ENCODE measurements at regions not wholly inside any gene's neighbourhood (a gene's known extent, or its start where the extent isn't known, plus 50 kb on each side); places are given as distances from the start of the nearest gene placed in this dataset.

DNA sequence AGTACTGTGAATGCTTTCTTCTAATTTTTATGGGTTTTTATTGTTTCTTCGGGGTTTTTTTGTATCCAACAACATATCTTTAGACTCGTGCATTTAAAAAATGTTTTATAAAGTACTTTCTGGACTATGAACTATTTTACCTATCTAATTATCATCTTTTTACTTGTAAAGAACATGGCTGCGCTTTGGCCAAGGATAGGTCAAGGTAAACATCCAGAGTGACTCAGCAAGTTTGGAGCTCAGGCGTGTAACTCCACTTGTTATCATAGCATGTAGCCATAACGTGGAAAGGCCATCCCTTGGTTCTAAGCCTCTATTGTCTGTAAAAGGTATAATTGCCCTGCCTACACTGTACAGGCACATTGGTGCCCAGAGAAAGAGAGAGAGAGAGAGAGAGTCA, 818.0 kb upstream of the GOT2 start:
- TF ChIP-seq, protein P1, sequence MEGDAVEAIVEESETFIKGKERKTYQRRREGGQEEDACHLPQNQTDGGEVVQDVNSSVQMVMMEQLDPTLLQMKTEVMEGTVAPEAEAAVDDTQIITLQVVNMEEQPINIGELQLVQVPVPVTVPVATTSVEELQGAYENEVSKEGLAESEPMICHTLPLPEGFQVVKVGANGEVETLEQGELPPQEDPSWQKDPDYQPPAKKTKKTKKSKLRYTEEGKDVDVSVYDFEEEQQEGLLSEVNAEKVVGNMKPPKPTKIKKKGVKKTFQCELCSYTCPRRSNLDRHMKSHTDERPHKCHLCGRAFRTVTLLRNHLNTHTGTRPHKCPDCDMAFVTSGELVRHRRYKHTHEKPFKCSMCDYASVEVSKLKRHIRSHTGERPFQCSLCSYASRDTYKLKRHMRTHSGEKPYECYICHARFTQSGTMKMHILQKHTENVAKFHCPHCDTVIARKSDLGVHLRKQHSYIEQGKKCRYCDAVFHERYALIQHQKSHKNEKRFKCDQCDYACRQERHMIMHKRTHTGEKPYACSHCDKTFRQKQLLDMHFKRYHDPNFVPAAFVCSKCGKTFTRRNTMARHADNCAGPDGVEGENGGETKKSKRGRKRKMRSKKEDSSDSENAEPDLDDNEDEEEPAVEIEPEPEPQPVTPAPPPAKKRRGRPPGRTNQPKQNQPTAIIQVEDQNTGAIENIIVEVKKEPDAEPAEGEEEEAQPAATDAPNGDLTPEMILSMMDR (IDR thresholded peaks at IDR 0.05; ENCODE audit: low read length) = no peak
- TF ChIP-seq EZH2 (optimal IDR thresholded peaks at IDR 0.05; ENCODE audit: low read depth, low read length) = no peak
